Ishikawa (cell line): ENCODE measurements at regions not wholly inside any gene's neighbourhood (a gene's known extent, or its start where the extent isn't known, plus 50 kb on each side); places are given as distances from the start of the nearest gene placed in this dataset.

ENCODE experiments used
- CEBPB ChIP-seq: IDR thresholded peaks from 2 replicates; pipeline ENCODE4 v1.6.1; 2012
- CREB1 ChIP-seq: IDR thresholded peaks from 2 replicates; pipeline ENCODE4 v1.6.1; 2012; ENCODE audit warnings: low read depth
- EGR1 ChIP-seq: IDR thresholded peaks from 2 replicates; pipeline ENCODE4 v1.6.1; 2012
- EP300 ChIP-seq: IDR thresholded peaks from 2 replicates; pipeline ENCODE4 v1.6.1; 2012; ENCODE audit warnings: borderline replicate concordance
- FOXM1 ChIP-seq: IDR thresholded peaks from 2 replicates; pipeline ENCODE4 v1.6.1; 2012; ENCODE audit warnings: low read depth, borderline replicate concordance
- MAX ChIP-seq: IDR thresholded peaks from 2 replicates; pipeline ENCODE4 v1.6.1; 2012
- NFIC ChIP-seq: IDR thresholded peaks from 2 replicates; pipeline ENCODE4 v1.6.1; 2012
- RAD21 ChIP-seq: IDR thresholded peaks from 2 replicates; pipeline ENCODE4 v1.6.1; 2012; ENCODE audit warnings: low read depth
- REST ChIP-seq: IDR thresholded peaks from 2 replicates; pipeline ENCODE4 v1.6.1; 2012; ENCODE audit warnings: low read depth, mild to moderate bottlenecking
- TAF1 ChIP-seq: IDR thresholded peaks from 2 replicates; pipeline ENCODE4 v1.6.1; 2012; ENCODE audit warnings: low read depth, mild to moderate bottlenecking
- TCF12 ChIP-seq: IDR thresholded peaks from 2 replicates; pipeline ENCODE4 v1.6.1; 2012; ENCODE audit warnings: low read depth
- TEAD4 ChIP-seq: IDR thresholded peaks from 2 replicates; pipeline ENCODE4 v1.6.1; 2012
- USF1 ChIP-seq: IDR thresholded peaks from 2 replicates; pipeline ENCODE4 v1.6.1; 2012
- YY1 ChIP-seq: IDR thresholded peaks from 2 replicates; pipeline ENCODE4 v1.6.1; 2012; ENCODE audit warnings: low read depth
- ZBTB7A ChIP-seq: IDR thresholded peaks from 2 replicates; pipeline ENCODE4 v1.6.1; 2012; ENCODE audit warnings: low read depth

- TF ChIP-seq TEAD4 (no peak), EGR1 (no peak), NFIC (no peak), CEBPB (peak; percentile 58)
Observed at GRCh38 chr4:124462954-124463828, 249.3 kb downstream of the ANKRD50 start.

- TF ChIP-seq NFIC: peak; percentile 50
- TF ChIP-seq TCF12: peak; percentile 66
- TF ChIP-seq FOXM1: peak; percentile 71; the same call in 1 of the 2 replicates
- TF ChIP-seq RAD21: no peak
- no peak for TF ChIP-seq YY1
- peak; percentile 82 for TF ChIP-seq EP300
- TF ChIP-seq EGR1: no peak
- no peak for TF ChIP-seq CREB1
- no peak for TF ChIP-seq REST
- TF ChIP-seq USF1: no peak
- no peak for TF ChIP-seq MAX
- TF ChIP-seq CEBPB: no peak
- TF ChIP-seq TEAD4: peak; percentile 89
- no peak for TF ChIP-seq TAF1
- no peak for TF ChIP-seq ZBTB7A
Observed at GRCh38 chr4:124464836-124465235, 247.7 kb downstream of the ANKRD50 start.

GRCh38 chr4:124468360-124468759 lies 244.2 kb downstream of the ANKRD50 start:
- TF ChIP-seq TEAD4 (no peak), FOXM1 (no peak), RAD21 (no peak), CREB1 (no peak), YY1 (no peak)

GRCh38 chr4:124469981-124470380 lies 242.6 kb downstream of the ANKRD50 start:
- no peak for TF ChIP-seq EGR1
- no peak for TF ChIP-seq USF1
- no peak for TF ChIP-seq REST
- TF ChIP-seq ZBTB7A: no peak
- TF ChIP-seq YY1: no peak
- TF ChIP-seq FOXM1: no peak
- no peak for TF ChIP-seq TCF12
- TF ChIP-seq CEBPB: no peak
- no peak for TF ChIP-seq NFIC
- no peak for TF ChIP-seq CREB1
- no peak for TF ChIP-seq EP300
- TF ChIP-seq MAX: no peak
- no peak for TF ChIP-seq TAF1
- TF ChIP-seq RAD21: no peak
- no peak for TF ChIP-seq TEAD4

- no peak for TF ChIP-seq FOXM1
- TF ChIP-seq USF1: no peak
- no peak for TF ChIP-seq EGR1
- no peak for TF ChIP-seq ZBTB7A
- no peak for TF ChIP-seq RAD21
- TF ChIP-seq REST: no peak
- no peak for TF ChIP-seq TCF12
- no peak for TF ChIP-seq TEAD4
- no peak for TF ChIP-seq EP300
- TF ChIP-seq NFIC: no peak
- no peak for TF ChIP-seq CREB1
- TF ChIP-seq TAF1: no peak
- TF ChIP-seq CEBPB: no peak
- TF ChIP-seq YY1: no peak
- no peak for TF ChIP-seq MAX
Observed at GRCh38 chr4:124478470-124478869, 234.1 kb downstream of the ANKRD50 start.
